AG20443 (cell line): ENCODE measurements at regions not wholly inside any gene's neighbourhood (a gene's known extent, or its start where the extent isn't known, plus 50 kb on each side); places are given as distances from the start of the nearest gene placed in this dataset.
"Not testable (repeated sequence)": the region's sequence is repeated elsewhere in the genome, so short reads cannot be mapped to it uniquely, and the experiment has no call there.

Experiments
- DNase-seq: peaks from one replicate; pipeline ENCODE4 v3.0.0; 2012; ENCODE audit warnings: low spot score, mixed read lengths

GRCh38 chr1:118459871-118460270 lies 274.8 kb upstream of the SPAG17 start:
- no peak for DNase-seq

GRCh38 chr1:118453856-118454255 lies 268.8 kb upstream of the SPAG17 start:
- not testable (repeated sequence) for DNase-seq

- DNase-seq, result no peak
These were observed 260.1 kb upstream of the SPAG17 start for GRCh38 chr1:118445156-118445555.

- no peak for DNase-seq
These were observed 257.2 kb upstream of the SPAG17 start for GRCh38 chr1:118442214-118442613.

- no peak for DNase-seq
These were observed 252.6 kb upstream of the SPAG17 start for GRCh38 chr1:118437664-118438063.

GRCh38 chr1:118429856-118430255 lies 244.8 kb upstream of the SPAG17 start:
- DNase-seq, result no peak

- no peak for DNase-seq
These were observed 236.9 kb upstream of the SPAG17 start for GRCh38 chr1:118421868-118422350.

- DNase-seq, result no peak
These were observed 219.0 kb upstream of the SPAG17 start for GRCh38 chr1:118404024-118404423.

- no peak for DNase-seq
These were observed 212.4 kb upstream of the SPAG17 start for GRCh38 chr1:118397496-118397859.

- DNase-seq, result no peak
These were observed 211.9 kb upstream of the SPAG17 start for GRCh38 chr1:118396829-118397495.

GRCh38 chr1:118396279-118396678 lies 211.3 kb upstream of the SPAG17 start:
- no peak for DNase-seq

- DNase-seq, result no peak
These were observed 210.5 kb upstream of the SPAG17 start for GRCh38 chr1:118395430-118395991.

GRCh38 chr1:118390955-118391354 lies 205.9 kb upstream of the SPAG17 start:
- no peak for DNase-seq

- peak; percentile 32 for DNase-seq
These were observed 203.4 kb upstream of the SPAG17 start for GRCh38 chr1:118388301-118388959.

GRCh38 chr1:118381197-118381869 lies 196.3 kb upstream of the SPAG17 start:
- DNase-seq, result peak; percentile 16

GRCh38 chr1:118377183-118377582 lies 192.2 kb upstream of the SPAG17 start:
- DNase-seq, result not testable (repeated sequence)

- DNase-seq, result no peak
These were observed 186.6 kb upstream of the SPAG17 start for GRCh38 chr1:118371612-118372011.

- no peak for DNase-seq
These were observed 185.8 kb upstream of the SPAG17 start for GRCh38 chr1:118370861-118371260.

- DNase-seq, result peak; percentile 8
These were observed 181.3 kb upstream of the SPAG17 start for GRCh38 chr1:118366286-118366685.

GRCh38 chr1:118364882-118365281 lies 179.9 kb upstream of the SPAG17 start:
- no peak for DNase-seq

GRCh38 chr1:118363396-118363795 lies 178.4 kb upstream of the SPAG17 start:
- no peak for DNase-seq

GRCh38 chr1:118360817-118361216 lies 175.8 kb upstream of the SPAG17 start:
- DNase-seq, result no peak

- no peak for DNase-seq
These were observed 161.9 kb upstream of the SPAG17 start for GRCh38 chr1:118346936-118347335.
